Stimulated activated naive B cell treated with anti-CD40 and anti-IgM and Interleukin-4, amounts not matched to agents 10 μg/mL and 1 μg/mL and 100 μg/mL, for 72 hours (primary cell): ENCODE measurements at regions not wholly inside any gene's neighbourhood (a gene's known extent, or its start where the extent isn't known, plus 50 kb on each side); places are given as distances from the start of the nearest gene placed in this dataset.
"Not testable (repeated sequence)": the region's sequence is repeated elsewhere in the genome, so short reads cannot be mapped to it uniquely, and the experiment has no call there.

ENCODE experiments used
- ATAC-seq, 2 donors: fragments of 150-1000 bp; cut with Tn5 transposase; replicated peaks; 2 replicates each; pipeline ENCODE4 v1.10.0; 2021; ENCODE audit warnings: moderate library complexity in 1 of 2
- DNase-seq: peaks from one replicate; pipeline ENCODE4 v3.0.0; 2021
- H3K27ac Mint-ChIP-seq: one replicate; pipeline ENCODE4 v1.8.0; 2022; ENCODE audit warnings: mild to moderate bottlenecking, mixed read lengths
- H3K27me3 Mint-ChIP-seq, 2 donors: one replicate each; pipeline ENCODE4 v1.8.0; 2022; ENCODE audit warnings: mixed read lengths in 2 of 2
- H3K36me3 Mint-ChIP-seq, 2 donors: one replicate each; pipeline ENCODE4 v1.8.0; 2022; ENCODE audit warnings: mixed read lengths in 2 of 2, mild to moderate bottlenecking in 1 of 2
- H3K4me1 Mint-ChIP-seq, 2 donors: one replicate each; pipeline ENCODE4 v1.8.0; 2022; ENCODE audit warnings: mixed read lengths in 2 of 2, mild to moderate bottlenecking in 1 of 2
- H3K4me3 Mint-ChIP-seq, 2 donors: one replicate each; pipeline ENCODE4 v1.8.0; 2022; ENCODE audit warnings: mild to moderate bottlenecking in 2 of 2, mixed read lengths in 2 of 2, moderate library complexity in 1 of 2
- H3K9me3 Mint-ChIP-seq, 2 donors: one replicate each; pipeline ENCODE4 v1.8.0; 2022; ENCODE audit warnings: mixed read lengths in 2 of 2, mild to moderate bottlenecking in 1 of 2

DNA sequence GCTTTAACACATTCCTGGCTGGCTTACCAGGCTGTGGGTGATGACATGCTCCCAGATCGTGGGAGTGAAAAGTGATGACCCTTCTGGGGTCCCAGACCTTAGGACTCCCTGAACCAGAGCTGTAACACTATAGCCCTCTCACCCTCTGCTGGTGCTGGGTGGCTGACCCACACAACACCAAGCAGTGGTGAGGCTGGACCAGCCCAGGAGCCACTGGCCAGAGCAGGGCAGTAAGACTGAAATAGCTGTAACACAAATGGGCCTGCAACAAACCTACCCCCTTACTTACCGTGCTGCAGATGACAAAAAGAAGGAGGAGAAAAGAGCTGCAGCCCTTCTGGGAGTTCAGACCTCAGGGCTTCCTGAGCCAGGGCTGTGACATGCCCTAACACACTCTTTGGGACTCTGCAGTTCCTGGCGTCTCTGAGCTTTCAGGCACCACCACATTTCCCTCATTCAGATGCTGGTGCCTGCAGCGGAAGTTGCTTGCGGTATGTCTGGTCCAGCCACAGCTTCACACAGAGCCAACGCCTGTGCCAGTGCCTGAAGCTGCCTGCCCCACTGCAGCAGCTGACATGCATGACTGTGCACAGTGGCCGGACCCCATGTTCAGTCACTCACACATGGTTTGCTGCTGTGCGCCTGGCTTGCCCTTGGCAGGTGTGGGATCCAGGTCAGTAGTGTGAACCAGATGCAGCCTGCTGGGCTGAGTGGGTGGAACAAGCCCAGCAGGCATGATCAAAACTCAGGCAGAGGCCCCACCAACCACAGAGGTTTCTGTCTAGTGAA is 1247.4 kb downstream of the EFNA5 start:
- Mint-ChIP-seq H3K9me3 (peaks cover 0 to 2% of the 10 kb centered on the region in 2 donors), H3K27ac (no peak overlapping the region), H3K27me3 (no peaks in the 10 kb centered on the region), H3K4me3 (no peak overlapping the region), H3K36me3 (no peaks in the 10 kb centered on the region), H3K4me1 (no peaks in the 10 kb centered on the region)
- DNase-seq (no peak), ATAC-seq (peak; percentile 12 to 29)

DNA sequence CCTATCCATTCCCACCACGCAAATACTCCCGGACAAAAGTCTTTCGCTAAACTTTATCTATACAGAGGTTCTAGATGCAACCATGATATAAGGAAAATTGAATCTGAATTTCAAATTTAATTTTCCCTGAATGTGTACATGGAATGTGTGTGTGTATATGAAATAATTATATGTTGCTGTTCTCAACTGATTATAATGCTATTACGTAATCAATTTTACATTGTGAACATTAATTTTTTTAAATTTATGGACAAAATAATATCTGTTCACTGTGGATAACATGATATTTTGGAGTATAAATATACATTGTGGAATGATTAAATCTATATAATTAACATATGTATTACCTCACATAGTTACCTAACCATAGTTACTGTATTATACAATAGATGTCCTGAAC is 1250.6 kb downstream of the EFNA5 start:
- DNase-seq: no peak
- Mint-ChIP-seq H3K4me1 (no peaks in the 10 kb centered on the region), H3K9me3 (peaks cover 7 to 9% of the 10 kb centered on the region in 2 donors), H3K36me3 (no peaks in the 10 kb centered on the region), H3K27me3 (no peaks in the 10 kb centered on the region), H3K4me3 (no peak overlapping the region), H3K27ac (no peak overlapping the region)
- ATAC-seq: no peak

GRCh38 chr5:106418196-106418595 is 1252.5 kb downstream of the EFNA5 start:
- Mint-ChIP-seq H3K27me3 (no peaks in the 10 kb centered on the region), H3K36me3 (no peaks in the 10 kb centered on the region), H3K4me3 (no peak overlapping the region), H3K4me1 (no peaks in the 10 kb centered on the region), H3K9me3 (peaks cover 7% of the 10 kb centered on the region in 2 donors), H3K27ac (no peak overlapping the region)
- no peak for ATAC-seq
- no peak for DNase-seq

DNA sequence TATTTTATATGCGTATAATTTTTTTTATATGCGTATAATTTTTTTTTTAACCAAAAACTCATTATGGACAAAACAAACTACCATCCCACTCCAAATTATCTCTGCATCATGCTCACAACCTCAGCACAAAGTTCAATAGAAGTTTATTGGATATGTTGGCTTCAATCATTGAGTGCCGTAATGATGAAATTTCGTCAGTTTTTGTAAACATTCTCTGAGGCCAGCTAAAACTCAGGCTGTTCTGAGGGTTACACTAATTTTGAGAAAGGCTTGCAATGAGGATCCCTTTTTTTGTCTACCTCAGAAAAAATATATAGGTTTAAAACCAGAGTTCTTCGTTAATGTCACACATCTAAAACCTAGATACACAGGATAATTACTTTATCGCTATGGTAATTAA is 1253.2 kb downstream of the EFNA5 start:
- Mint-ChIP-seq H3K4me3 (no peak overlapping the region), H3K9me3 (peaks cover 7% of the 10 kb centered on the region in 2 donors), H3K27me3 (no peaks in the 10 kb centered on the region), H3K36me3 (no peaks in the 10 kb centered on the region), H3K4me1 (no peaks in the 10 kb centered on the region), H3K27ac (no peak overlapping the region)
- no peak for DNase-seq
- no peak for ATAC-seq

- Mint-ChIP-seq H3K36me3 (no peaks in the 10 kb centered on the region), H3K4me3 (no peak overlapping the region), H3K27ac (no peak overlapping the region), H3K9me3 (peaks cover 7% of the 10 kb centered on the region in 2 donors), H3K4me1 (no peaks in the 10 kb centered on the region), H3K27me3 (no peaks in the 10 kb centered on the region)
- ATAC-seq (no peak), DNase-seq (no peak)
Observed at GRCh38 chr5:106417163-106417562, 1253.6 kb downstream of the EFNA5 start.

DNA sequence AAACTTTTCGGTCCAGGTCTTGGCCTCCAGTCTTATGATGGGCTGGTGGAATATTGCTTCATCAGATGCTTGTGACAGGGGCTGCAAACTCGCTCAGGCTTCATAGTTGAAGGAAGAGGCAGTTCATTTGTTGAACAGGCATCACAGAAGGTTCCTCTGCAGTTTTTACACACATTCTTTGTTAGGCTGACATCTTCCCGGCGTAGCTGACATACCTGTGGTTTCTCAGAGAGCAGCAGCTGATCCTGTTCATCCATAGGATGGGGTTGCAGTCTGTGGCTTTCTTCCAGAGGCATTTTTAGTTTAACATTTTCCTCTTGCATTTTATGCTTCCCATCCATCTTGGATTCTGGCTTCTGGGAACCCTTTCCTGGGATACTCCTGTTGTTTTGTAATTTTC is 1255.2 kb downstream of the EFNA5 start:
- Mint-ChIP-seq H3K36me3 (no peaks in the 10 kb centered on the region), H3K4me3 (no peak overlapping the region), H3K27me3 (no peaks in the 10 kb centered on the region), H3K4me1 (no peaks in the 10 kb centered on the region), H3K9me3 (peaks cover 7% of the 10 kb centered on the region in 2 donors), H3K27ac (no peak overlapping the region)
- DNase-seq (no peak), ATAC-seq (no peak)

- no peak for ATAC-seq
- no peaks in the 10 kb centered on the region for H3K36me3 Mint-ChIP-seq
- no peak overlapping the region for H3K27ac Mint-ChIP-seq
- H3K9me3 Mint-ChIP-seq: peaks cover 7% of the 10 kb centered on the region in 2 donors
- H3K4me1 Mint-ChIP-seq: no peaks in the 10 kb centered on the region
- no peak for DNase-seq
- H3K27me3 Mint-ChIP-seq: no peaks in the 10 kb centered on the region
- H3K4me3 Mint-ChIP-seq: no peak overlapping the region
Observed at GRCh38 chr5:106414342-106414741, 1256.4 kb downstream of the EFNA5 start.

GRCh38 chr5:106412606-106413005 is 1258.1 kb downstream of the EFNA5 start:
- Mint-ChIP-seq H3K9me3 (peaks cover 7% of the 10 kb centered on the region in 2 donors), H3K36me3 (no peaks in the 10 kb centered on the region), H3K4me3 (no peak overlapping the region), H3K4me1 (no peaks in the 10 kb centered on the region), H3K27me3 (no peaks in the 10 kb centered on the region), H3K27ac (no peak overlapping the region)
- no peak for ATAC-seq
- no peak for DNase-seq

- Mint-ChIP-seq H3K9me3 (no peaks in the 10 kb centered on the region), H3K36me3 (no peaks in the 10 kb centered on the region), H3K4me3 (no peak overlapping the region), H3K4me1 (no peaks in the 10 kb centered on the region), H3K27me3 (no peaks in the 10 kb centered on the region), H3K27ac (no peak overlapping the region)
- ATAC-seq: no peak
- DNase-seq: no peak
Observed at GRCh38 chr5:106408570-106408969, 1262.2 kb downstream of the EFNA5 start.

- ATAC-seq (no peak), DNase-seq (no peak)
- Mint-ChIP-seq H3K36me3 (no peaks in the 10 kb centered on the region), H3K27me3 (no peaks in the 10 kb centered on the region), H3K4me3 (no peak overlapping the region), H3K4me1 (no peaks in the 10 kb centered on the region), H3K27ac (no peak overlapping the region), H3K9me3 (no peaks in the 10 kb centered on the region)
Observed at GRCh38 chr5:106408141-106408540, 1262.6 kb downstream of the EFNA5 start.

- Mint-ChIP-seq H3K9me3 (no peaks in the 10 kb centered on the region), H3K4me3 (no peak overlapping the region), H3K27me3 (no peaks in the 10 kb centered on the region), H3K36me3 (no peaks in the 10 kb centered on the region), H3K4me1 (no peaks in the 10 kb centered on the region), H3K27ac (no peak overlapping the region)
- DNase-seq (no peak), ATAC-seq (no peak)
Observed at GRCh38 chr5:106401561-106401960, 1269.2 kb downstream of the EFNA5 start.

- Mint-ChIP-seq H3K36me3 (no peaks in the 10 kb centered on the region), H3K4me3 (no peak overlapping the region), H3K4me1 (no peaks in the 10 kb centered on the region), H3K27me3 (no peaks in the 10 kb centered on the region), H3K9me3 (no peaks in the 10 kb centered on the region), H3K27ac (no peak overlapping the region)
- ATAC-seq: no peak
- no peak for DNase-seq
Observed at GRCh38 chr5:106399391-106399790, 1271.3 kb downstream of the EFNA5 start.

DNA sequence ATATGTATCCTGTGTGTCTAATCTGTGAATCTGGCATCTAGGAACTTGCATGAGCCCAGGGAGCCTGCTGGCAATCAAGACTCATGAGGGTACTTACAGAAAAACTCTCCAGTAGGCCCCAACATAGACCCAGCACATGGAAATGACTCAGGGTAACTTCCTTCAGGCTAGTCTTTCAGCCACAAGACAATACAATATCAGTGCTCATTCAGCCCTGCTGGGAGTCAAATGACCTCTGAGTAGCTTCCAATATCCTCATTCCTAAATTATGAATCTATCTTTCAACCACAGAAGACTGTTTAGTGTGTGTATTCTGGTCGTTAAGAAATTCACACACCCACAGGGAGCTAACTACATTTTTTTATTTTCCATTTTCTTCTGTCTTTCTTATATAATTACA is 1273.0 kb downstream of the EFNA5 start:
- H3K4me3 Mint-ChIP-seq: no peak overlapping the region
- H3K27me3 Mint-ChIP-seq: no peaks in the 10 kb centered on the region
- no peak for ATAC-seq
- DNase-seq: no peak
- H3K4me1 Mint-ChIP-seq: no peaks in the 10 kb centered on the region
- H3K27ac Mint-ChIP-seq: no peak overlapping the region
- H3K36me3 Mint-ChIP-seq: no peaks in the 10 kb centered on the region
- no peaks in the 10 kb centered on the region for H3K9me3 Mint-ChIP-seq

GRCh38 chr5:106393276-106393675 is 1277.5 kb downstream of the EFNA5 start:
- no peak overlapping the region for H3K27ac Mint-ChIP-seq
- H3K36me3 Mint-ChIP-seq: no peaks in the 10 kb centered on the region
- no peak for DNase-seq
- no peaks in the 10 kb centered on the region for H3K27me3 Mint-ChIP-seq
- H3K4me3 Mint-ChIP-seq: no peak overlapping the region
- no peaks in the 10 kb centered on the region for H3K4me1 Mint-ChIP-seq
- H3K9me3 Mint-ChIP-seq: no peaks in the 10 kb centered on the region
- no peak for ATAC-seq

DNA sequence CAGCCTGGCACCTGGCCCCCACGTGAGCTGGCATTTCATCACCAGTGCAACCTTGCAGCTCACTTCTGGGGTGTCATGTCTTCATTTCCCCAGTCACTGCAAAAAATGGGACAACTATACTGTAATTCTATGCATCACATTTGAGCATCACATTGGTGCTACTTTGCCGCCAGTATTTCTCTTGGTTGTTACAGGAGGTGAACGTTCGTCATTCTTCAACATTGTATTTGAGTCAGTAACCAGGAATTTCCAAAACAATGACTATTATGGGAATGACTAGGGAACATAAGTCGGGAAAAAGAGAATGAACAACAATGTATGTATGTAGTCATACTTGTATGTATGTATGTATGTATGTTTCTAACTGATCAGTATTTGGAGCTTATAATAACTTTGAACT is 1278.0 kb downstream of the EFNA5 start:
- no peak overlapping the region for H3K27ac Mint-ChIP-seq
- H3K4me3 Mint-ChIP-seq: no peak overlapping the region
- no peak for DNase-seq
- ATAC-seq: no peak
- H3K36me3 Mint-ChIP-seq: no peaks in the 10 kb centered on the region
- no peaks in the 10 kb centered on the region for H3K9me3 Mint-ChIP-seq
- no peaks in the 10 kb centered on the region for H3K27me3 Mint-ChIP-seq
- no peaks in the 10 kb centered on the region for H3K4me1 Mint-ChIP-seq

- not testable (repeated sequence) for H3K9me3 Mint-ChIP-seq, H3K4me1 Mint-ChIP-seq, ATAC-seq, H3K27me3 Mint-ChIP-seq, H3K36me3 Mint-ChIP-seq, DNase-seq, H3K27ac Mint-ChIP-seq, H3K4me3 Mint-ChIP-seq
Observed at GRCh38 chr5:106387767-106388166, 1283.0 kb downstream of the EFNA5 start.
